Hepatocyte (in vitro differentiated cells): ENCODE measurements at regions not wholly inside any gene's neighbourhood (a gene's known extent, or its start where the extent isn't known, plus 50 kb on each side); places are given as distances from the start of the nearest gene placed in this dataset.

Experiments used
- EZH2 ChIP-seq: fragments of 200-600 bp; sonication (generic); IDR thresholded peaks from 2 replicates; pipeline ENCODE4 v1.6.1; 2016; ENCODE audit warnings: antibody characterized with exemption, mild to moderate bottlenecking, borderline replicate concordance
- EZH2phosphoT487 ChIP-seq: fragments of 200-600 bp; sonication (generic); IDR thresholded peaks from one replicate; pipeline ENCODE4 v1.6.1; 2018; ENCODE audit warnings: antibody characterized with exemption, mild to moderate bottlenecking, low read depth, moderate library complexity; ENCODE audit not compliant: unreplicated experiment, severe bottlenecking
- TF ChIP-seq, protein P1 (sequence below): fragments of 200-600 bp; sonication (generic); IDR thresholded peaks from 2 replicates; pipeline ENCODE4 v1.5.1; 2016; ENCODE audit warnings: antibody characterized with exemption, mild to moderate bottlenecking; ENCODE audit not compliant: poor library complexity

GRCh38 chr6:55011034-55011433 is 163.3 kb upstream of the HCRTR2 start:
- TF ChIP-seq, protein P1, sequence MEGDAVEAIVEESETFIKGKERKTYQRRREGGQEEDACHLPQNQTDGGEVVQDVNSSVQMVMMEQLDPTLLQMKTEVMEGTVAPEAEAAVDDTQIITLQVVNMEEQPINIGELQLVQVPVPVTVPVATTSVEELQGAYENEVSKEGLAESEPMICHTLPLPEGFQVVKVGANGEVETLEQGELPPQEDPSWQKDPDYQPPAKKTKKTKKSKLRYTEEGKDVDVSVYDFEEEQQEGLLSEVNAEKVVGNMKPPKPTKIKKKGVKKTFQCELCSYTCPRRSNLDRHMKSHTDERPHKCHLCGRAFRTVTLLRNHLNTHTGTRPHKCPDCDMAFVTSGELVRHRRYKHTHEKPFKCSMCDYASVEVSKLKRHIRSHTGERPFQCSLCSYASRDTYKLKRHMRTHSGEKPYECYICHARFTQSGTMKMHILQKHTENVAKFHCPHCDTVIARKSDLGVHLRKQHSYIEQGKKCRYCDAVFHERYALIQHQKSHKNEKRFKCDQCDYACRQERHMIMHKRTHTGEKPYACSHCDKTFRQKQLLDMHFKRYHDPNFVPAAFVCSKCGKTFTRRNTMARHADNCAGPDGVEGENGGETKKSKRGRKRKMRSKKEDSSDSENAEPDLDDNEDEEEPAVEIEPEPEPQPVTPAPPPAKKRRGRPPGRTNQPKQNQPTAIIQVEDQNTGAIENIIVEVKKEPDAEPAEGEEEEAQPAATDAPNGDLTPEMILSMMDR = no peak
- no peak for TF ChIP-seq EZH2
- no peak for TF ChIP-seq EZH2phosphoT487
